Suprapubic skin (tissue), 4 donors: ENCODE measurements at regions not wholly inside any gene's neighbourhood (a gene's known extent, or its start where the extent isn't known, plus 50 kb on each side); places are given as distances from the start of the nearest gene placed in this dataset.

Experiments used
- DNase-seq, 2 donors: peaks; one replicate each; pipeline ENCODE4 v3.0.0-alpha.2; 2019; ENCODE audit warnings: low spot score in 2 of 2
- H3K27ac ChIP-seq: fragments of 200-600 bp; sonication (generic); one replicate; pipeline ENCODE4 v1.5.1; 2019
- H3K27me3 ChIP-seq: fragments of 200-600 bp; sonication (generic); one replicate; pipeline ENCODE4 v1.5.1; 2019
- H3K36me3 ChIP-seq: fragments of 200-600 bp; sonication (generic); one replicate; pipeline ENCODE4 v1.5.1; 2019
- H3K4me1 ChIP-seq: fragments of 200-600 bp; sonication (generic); one replicate; pipeline ENCODE4 v1.5.1; 2019
- H3K4me3 ChIP-seq: fragments of 200-600 bp; sonication (generic); one replicate; pipeline ENCODE4 v1.5.1; 2019; ENCODE audit warnings: mild to moderate bottlenecking
- H3K9me3 ChIP-seq: fragments of 200-600 bp; sonication (generic); one replicate; pipeline ENCODE4 v1.5.1; 2019
- CTCF ChIP-seq, 2 donors: fragments of 200-600 bp in 1 of 2; fragments of 450-650 bp in 1 of 2; sonication (generic) in 1 of 2; IDR thresholded peaks; one replicate each; pipeline ENCODE4 v1.5.1; 2016 to 2019; ENCODE audit warnings: antibody characterized with exemption in 2 of 2, mild to moderate bottlenecking in 1 of 2, moderate library complexity in 1 of 2
- EP300 ChIP-seq: sonication (generic); formaldehyde crosslinking; IDR thresholded peaks from one replicate; pipeline ENCODE4 v1.6.1; 2017; ENCODE audit warnings: antibody characterized with exemption
- POLR2A ChIP-seq, 2 donors: fragments of 450-650 bp; IDR thresholded peaks; one replicate each; pipeline ENCODE4 v1.6.1; 2017; ENCODE audit warnings: antibody characterized with exemption in 2 of 2, mild to moderate bottlenecking in 2 of 2, moderate library complexity in 2 of 2
- POLR2AphosphoS5 ChIP-seq, 3 donors: sonication (generic); formaldehyde crosslinking; IDR thresholded peaks; one replicate each; pipeline ENCODE4 v1.6.1; 2017; ENCODE audit warnings: antibody characterized with exemption in 3 of 3
- WGBS: methylation state at CpG from one replicate; pipeline ENCODE4 v1.1.5; 2018; 5-methylcytosine and 5-hydroxymethylcytosine counted together

DNA sequence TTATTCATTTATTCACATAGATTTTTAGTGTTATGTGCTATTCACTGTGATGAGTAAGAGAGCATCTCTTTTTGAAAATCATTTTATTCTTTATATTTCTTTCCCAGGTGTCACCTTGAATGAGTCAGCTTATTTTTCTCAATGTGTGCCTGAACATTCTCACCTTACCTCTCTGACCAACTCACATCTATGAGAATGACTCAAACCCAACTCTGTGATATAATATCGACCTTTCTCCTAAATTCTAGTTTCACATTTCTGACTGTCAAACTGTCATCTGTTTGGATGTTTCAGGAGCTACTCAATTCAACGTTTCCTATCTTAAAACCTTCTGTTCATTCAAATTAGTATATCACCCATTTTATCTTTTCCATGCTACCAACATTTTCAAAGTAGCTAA is 630.8 kb downstream of the RERGL start:
- no peaks in the 10 kb centered on the region for H3K27me3 ChIP-seq
- 50% methylated on average over 2 of the region's 2 CpGs for whole genome bisulfite sequencing
- TF ChIP-seq EP300 (no peak), CTCF (IDR thresholded peaks at IDR 0.05) (no peak), POLR2A (IDR thresholded peaks at IDR 0.05) (no peak), POLR2AphosphoS5 (IDR thresholded peaks at IDR 0.05) (no peak)
- H3K36me3 ChIP-seq: no peaks in the 10 kb centered on the region
- H3K4me3 ChIP-seq: no peak overlapping the region
- no peak overlapping the region for H3K27ac ChIP-seq
- no peaks in the 10 kb centered on the region for H3K4me1 ChIP-seq
- no peaks in the 10 kb centered on the region for H3K9me3 ChIP-seq
- no peak for DNase-seq

GRCh38 chr12:17456486-17456885 is 633.5 kb downstream of the RERGL start:
- H3K9me3 ChIP-seq: no peaks in the 10 kb centered on the region

DNA sequence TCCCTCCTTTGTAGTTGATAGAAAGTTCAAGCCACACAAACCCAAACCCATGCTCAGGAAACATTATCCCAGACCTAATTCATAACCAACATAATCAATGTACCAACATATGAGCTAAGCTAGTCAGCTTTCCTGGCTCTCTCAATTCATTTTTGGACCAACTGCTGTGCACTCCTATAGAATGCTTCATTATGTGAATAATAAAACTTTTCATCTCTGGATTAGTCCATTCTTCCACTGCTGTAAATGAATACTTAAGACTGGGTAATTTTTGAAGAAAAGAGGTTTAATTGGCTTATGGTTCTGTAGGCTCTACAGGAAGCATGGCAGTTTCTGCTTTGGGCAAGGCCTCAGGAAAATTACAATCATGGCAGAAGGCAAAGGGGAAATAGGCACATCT is 651.9 kb downstream of the RERGL start:
- TF ChIP-seq POLR2A (IDR thresholded peaks at IDR 0.05) (no peak), POLR2AphosphoS5 (IDR thresholded peaks at IDR 0.05) (no peak), CTCF (IDR thresholded peaks at IDR 0.05) (no peak), EP300 (no peak)
- H3K27me3 ChIP-seq: no peaks in the 10 kb centered on the region
- DNase-seq: no peak
- H3K27ac ChIP-seq: no peak overlapping the region
- H3K9me3 ChIP-seq: peaks cover 14% of the 10 kb centered on the region
- no peak overlapping the region for H3K4me3 ChIP-seq
- no peaks in the 10 kb centered on the region for H3K36me3 ChIP-seq
- H3K4me1 ChIP-seq: no peaks in the 10 kb centered on the region

More at GRCh38 chr12:17456486-17456885, 633.5 kb downstream of the RERGL start:
- no peak for TF ChIP-seq POLR2A (IDR thresholded peaks at IDR 0.05)
- TF ChIP-seq POLR2AphosphoS5 (IDR thresholded peaks at IDR 0.05): no peak
- TF ChIP-seq EP300: no peak
- no peak for TF ChIP-seq CTCF (IDR thresholded peaks at IDR 0.05)
- Histone ChIP-seq H3K4me3 (no peak overlapping the region), H3K27ac (no peak overlapping the region), H3K27me3 (no peaks in the 10 kb centered on the region), H3K36me3 (no peaks in the 10 kb centered on the region), H3K4me1 (no peaks in the 10 kb centered on the region)
- DNase-seq: no peak
- 63% methylated on average over 2 of the region's 2 CpGs for WGBS

DNA sequence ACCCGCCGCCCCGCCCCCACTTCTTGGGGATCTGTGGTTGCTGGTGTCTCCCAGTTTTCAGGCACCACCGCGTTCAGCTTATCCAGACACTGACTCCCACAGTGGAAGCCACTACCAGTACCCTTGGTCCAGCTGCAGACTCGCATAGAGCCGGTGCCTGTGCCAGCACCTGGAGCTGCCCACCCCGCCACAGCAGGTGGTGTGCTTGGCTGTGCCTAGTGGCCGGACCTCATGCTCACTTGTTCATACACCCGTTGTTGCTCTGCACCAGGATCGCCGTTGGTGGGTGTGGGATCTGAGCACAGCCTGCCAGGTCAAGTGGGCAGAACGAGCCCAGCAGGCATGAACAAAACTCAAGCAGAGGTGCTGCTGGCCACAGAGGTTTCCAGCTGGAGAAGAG is 673.2 kb downstream of the RERGL start:
- Histone ChIP-seq H3K27me3 (no peaks in the 10 kb centered on the region), H3K4me3 (no peak overlapping the region), H3K9me3 (peaks cover 9% of the 10 kb centered on the region), H3K4me1 (no peaks in the 10 kb centered on the region), H3K27ac (no peak overlapping the region), H3K36me3 (no peaks in the 10 kb centered on the region)
- TF ChIP-seq CTCF (IDR thresholded peaks at IDR 0.05): no peak
- no peak for TF ChIP-seq POLR2AphosphoS5 (IDR thresholded peaks at IDR 0.05)
- no peak for TF ChIP-seq EP300
- TF ChIP-seq POLR2A (IDR thresholded peaks at IDR 0.05): no peak
- 97% methylated on average over 8 of the region's 13 CpGs for WGBS
- DNase-seq: no peak

GRCh38 chr12:17414596-17414995 is 675.4 kb downstream of the RERGL start:
- Histone ChIP-seq H3K4me3 (no peak overlapping the region), H3K4me1 (no peaks in the 10 kb centered on the region), H3K9me3 (peaks cover 9% of the 10 kb centered on the region), H3K27ac (no peak overlapping the region), H3K36me3 (no peaks in the 10 kb centered on the region), H3K27me3 (no peaks in the 10 kb centered on the region)
- TF ChIP-seq CTCF (IDR thresholded peaks at IDR 0.05): no peak
- TF ChIP-seq EP300: no peak
- no peak for TF ChIP-seq POLR2A (IDR thresholded peaks at IDR 0.05)
- TF ChIP-seq POLR2AphosphoS5 (IDR thresholded peaks at IDR 0.05): no peak
- no peak for DNase-seq
